ENCODE measurements at regions not wholly inside any gene's neighbourhood (a gene's known extent, or its start where the extent isn't known, plus 50 kb on each side); places are given as distances from the start of the nearest gene placed in this dataset.

DNA sequence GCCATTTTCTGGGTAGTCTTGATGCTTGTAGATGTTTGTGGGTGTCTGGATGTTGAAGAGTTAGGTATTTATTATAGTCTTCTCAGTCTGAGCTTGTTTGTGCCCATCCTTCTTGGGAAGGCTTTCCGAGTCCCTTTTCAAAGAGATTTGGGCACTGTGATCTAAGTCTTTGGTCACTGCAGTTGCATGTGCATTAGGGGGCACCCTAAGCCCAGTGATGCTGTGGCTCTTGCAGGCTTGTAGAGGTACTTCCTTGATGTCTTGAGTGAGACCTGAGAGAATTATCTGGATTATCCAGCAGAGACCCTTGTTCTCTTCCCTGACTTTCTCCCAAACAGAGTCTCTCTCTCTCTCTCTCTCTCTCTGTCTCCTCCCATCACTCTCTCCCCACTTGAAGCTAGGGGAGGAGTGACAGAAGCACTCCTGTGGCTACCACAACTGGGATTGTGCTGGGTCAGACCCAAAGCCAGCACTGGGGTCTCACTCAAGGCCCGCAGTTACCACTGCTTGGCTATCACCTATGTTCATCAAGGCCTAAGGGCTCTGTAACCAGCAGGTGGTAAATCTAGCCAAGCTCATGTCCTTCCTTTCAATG is 68.5 kb downstream of the TMCO5A start:
- TF ChIP-seq RAD21 (IDR thresholded peaks at IDR 0.05; ENCODE audit: low read depth) (peak; percentile 69), EP300 (IDR thresholded peaks at IDR 0.05; ENCODE audit: borderline replicate concordance) (no peak)

DNA sequence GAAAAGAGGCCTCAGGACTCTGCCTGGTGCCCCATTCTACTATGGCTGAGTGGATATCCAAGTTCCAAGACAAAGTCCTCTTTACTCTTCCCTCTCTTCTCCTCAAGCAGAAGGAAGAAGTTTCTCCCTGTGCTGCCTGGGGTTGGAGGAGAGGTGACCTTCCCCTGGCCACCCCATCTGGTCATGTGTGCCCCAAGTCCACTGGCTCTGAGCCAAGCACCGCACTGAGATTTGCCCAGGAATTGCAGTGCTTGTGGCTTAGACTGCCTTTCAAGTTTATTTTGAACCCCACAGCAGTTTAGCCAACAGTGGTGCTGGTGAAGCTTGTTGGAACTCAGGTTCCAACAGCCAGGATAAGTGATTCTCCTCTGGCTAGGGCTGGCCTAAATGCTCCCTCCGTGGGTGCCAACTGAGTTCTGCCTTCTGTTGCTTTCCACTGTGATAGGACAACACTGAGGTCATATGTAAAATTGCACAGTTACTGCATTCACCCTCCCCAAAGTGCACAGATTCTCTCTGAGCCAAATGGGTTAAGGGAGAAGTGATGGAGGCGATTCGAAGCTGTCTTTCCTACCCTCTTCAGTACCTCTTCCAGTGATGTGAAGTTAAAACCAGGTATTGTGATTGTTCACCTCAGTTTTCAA is 69.9 kb downstream of the TMCO5A start:
- TF ChIP-seq ZBTB7A (IDR thresholded peaks at IDR 0.05; ENCODE audit: low read depth) (no peak), RAD21 (IDR thresholded peaks at IDR 0.05; ENCODE audit: low read depth) (no peak), FOXM1 (IDR thresholded peaks at IDR 0.05; ENCODE audit: borderline replicate concordance, low read depth) (no peak), USF1 (IDR thresholded peaks at IDR 0.05) (no peak), TAF1 (IDR thresholded peaks at IDR 0.05; ENCODE audit: low read depth) (no peak), EGR1 (IDR thresholded peaks at IDR 0.05) (no peak), NFIC (IDR thresholded peaks at IDR 0.05) (no peak), YY1 (IDR thresholded peaks at IDR 0.05; ENCODE audit: low read depth) (no peak), TEAD4 (IDR thresholded peaks at IDR 0.05) (no peak), TCF12 (IDR thresholded peaks at IDR 0.05; ENCODE audit: low read depth) (no peak), EP300 (IDR thresholded peaks at IDR 0.05; ENCODE audit: borderline replicate concordance) (no peak), CEBPB (IDR thresholded peaks at IDR 0.05) (no peak), CREB1 (IDR thresholded peaks at IDR 0.05; ENCODE audit: low read depth) (no peak)
- TF ChIP-seq, protein P1, sequence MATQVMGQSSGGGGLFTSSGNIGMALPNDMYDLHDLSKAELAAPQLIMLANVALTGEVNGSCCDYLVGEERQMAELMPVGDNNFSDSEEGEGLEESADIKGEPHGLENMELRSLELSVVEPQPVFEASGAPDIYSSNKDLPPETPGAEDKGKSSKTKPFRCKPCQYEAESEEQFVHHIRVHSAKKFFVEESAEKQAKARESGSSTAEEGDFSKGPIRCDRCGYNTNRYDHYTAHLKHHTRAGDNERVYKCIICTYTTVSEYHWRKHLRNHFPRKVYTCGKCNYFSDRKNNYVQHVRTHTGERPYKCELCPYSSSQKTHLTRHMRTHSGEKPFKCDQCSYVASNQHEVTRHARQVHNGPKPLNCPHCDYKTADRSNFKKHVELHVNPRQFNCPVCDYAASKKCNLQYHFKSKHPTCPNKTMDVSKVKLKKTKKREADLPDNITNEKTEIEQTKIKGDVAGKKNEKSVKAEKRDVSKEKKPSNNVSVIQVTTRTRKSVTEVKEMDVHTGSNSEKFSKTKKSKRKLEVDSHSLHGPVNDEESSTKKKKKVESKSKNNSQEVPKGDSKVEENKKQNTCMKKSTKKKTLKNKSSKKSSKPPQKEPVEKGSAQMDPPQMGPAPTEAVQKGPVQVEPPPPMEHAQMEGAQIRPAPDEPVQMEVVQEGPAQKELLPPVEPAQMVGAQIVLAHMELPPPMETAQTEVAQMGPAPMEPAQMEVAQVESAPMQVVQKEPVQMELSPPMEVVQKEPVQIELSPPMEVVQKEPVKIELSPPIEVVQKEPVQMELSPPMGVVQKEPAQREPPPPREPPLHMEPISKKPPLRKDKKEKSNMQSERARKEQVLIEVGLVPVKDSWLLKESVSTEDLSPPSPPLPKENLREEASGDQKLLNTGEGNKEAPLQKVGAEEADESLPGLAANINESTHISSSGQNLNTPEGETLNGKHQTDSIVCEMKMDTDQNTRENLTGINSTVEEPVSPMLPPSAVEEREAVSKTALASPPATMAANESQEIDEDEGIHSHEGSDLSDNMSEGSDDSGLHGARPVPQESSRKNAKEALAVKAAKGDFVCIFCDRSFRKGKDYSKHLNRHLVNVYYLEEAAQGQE (IDR thresholded peaks at IDR 0.05; ENCODE audit: low read depth): no peak
- TF ChIP-seq, protein P2, sequence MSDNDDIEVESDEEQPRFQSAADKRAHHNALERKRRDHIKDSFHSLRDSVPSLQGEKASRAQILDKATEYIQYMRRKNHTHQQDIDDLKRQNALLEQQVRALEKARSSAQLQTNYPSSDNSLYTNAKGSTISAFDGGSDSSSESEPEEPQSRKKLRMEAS (IDR thresholded peaks at IDR 0.05): no peak

DNA sequence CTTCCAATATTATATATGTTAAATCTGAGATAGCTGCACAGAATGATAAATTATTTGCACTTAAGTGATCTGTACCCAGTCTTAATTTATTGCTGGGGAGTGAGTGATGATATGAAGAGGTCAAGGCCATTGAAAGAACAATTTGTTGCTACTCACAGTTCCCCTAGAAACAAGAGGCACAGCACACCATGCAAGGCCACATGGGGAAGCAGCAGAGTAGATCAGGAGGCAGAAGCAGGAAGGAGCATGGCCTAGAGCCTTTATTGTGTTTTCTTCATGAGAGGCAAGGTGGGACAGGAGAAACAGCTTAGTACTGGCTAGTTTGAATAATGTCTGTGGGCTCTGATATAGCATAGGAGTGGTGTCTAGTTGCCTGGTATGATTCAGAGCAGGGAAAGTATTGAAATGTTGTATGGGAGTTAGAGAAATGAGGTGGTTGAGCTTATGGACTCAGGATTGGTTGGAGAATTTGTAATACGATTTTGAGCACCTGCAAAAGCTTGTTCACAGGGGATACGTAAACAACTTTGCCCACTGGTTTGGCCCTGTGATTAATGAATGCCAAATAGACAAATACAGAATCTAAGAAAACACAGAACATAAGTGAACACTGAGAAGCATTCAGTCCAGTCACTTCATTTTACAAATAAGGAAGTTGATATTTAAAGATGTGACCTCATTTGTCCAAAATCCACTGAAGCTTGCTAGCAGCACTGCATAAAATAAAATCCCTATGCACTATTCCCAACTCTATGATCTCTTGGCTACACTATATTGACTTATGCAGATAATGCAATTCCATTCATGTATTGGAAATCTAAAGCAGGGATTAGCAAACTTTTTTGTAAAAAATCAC is 71.7 kb downstream of the TMCO5A start:
- TF ChIP-seq CEBPB (IDR thresholded peaks at IDR 0.05) (no peak), NFIC (IDR thresholded peaks at IDR 0.05) (no peak), USF1 (IDR thresholded peaks at IDR 0.05) (no peak), FOXM1 (IDR thresholded peaks at IDR 0.05; ENCODE audit: borderline replicate concordance, low read depth) (no peak), RAD21 (IDR thresholded peaks at IDR 0.05; ENCODE audit: low read depth) (no peak), CREB1 (IDR thresholded peaks at IDR 0.05; ENCODE audit: low read depth) (no peak)
- TF ChIP-seq, protein P1 (IDR thresholded peaks at IDR 0.05; ENCODE audit: low read depth): no peak

- no peak for TF ChIP-seq RAD21 (IDR thresholded peaks at IDR 0.05; ENCODE audit: low read depth)
- TF ChIP-seq EP300 (IDR thresholded peaks at IDR 0.05; ENCODE audit: borderline replicate concordance): no peak
- TF ChIP-seq YY1 (IDR thresholded peaks at IDR 0.05; ENCODE audit: low read depth): no peak
- no peak for TF ChIP-seq TAF1 (IDR thresholded peaks at IDR 0.05; ENCODE audit: low read depth)
- TF ChIP-seq USF1 (IDR thresholded peaks at IDR 0.05): no peak
- no peak for TF ChIP-seq ZBTB7A (IDR thresholded peaks at IDR 0.05; ENCODE audit: low read depth)
- no peak for TF ChIP-seq EGR1 (IDR thresholded peaks at IDR 0.05)
- TF ChIP-seq CEBPB (IDR thresholded peaks at IDR 0.05): no peak
- no peak for TF ChIP-seq NFIC (IDR thresholded peaks at IDR 0.05)
- TF ChIP-seq CREB1 (IDR thresholded peaks at IDR 0.05; ENCODE audit: low read depth): no peak
- TF ChIP-seq TCF12 (IDR thresholded peaks at IDR 0.05; ENCODE audit: low read depth): no peak
- TF ChIP-seq, protein P1 (IDR thresholded peaks at IDR 0.05; ENCODE audit: low read depth): no peak
- TF ChIP-seq TEAD4 (IDR thresholded peaks at IDR 0.05): no peak
- TF ChIP-seq, protein P2 (IDR thresholded peaks at IDR 0.05): no peak
- TF ChIP-seq FOXM1 (IDR thresholded peaks at IDR 0.05; ENCODE audit: borderline replicate concordance, low read depth): no peak
Observed at GRCh38 chr15:38010395-38010794, 76.0 kb downstream of the TMCO5A start.
